OCI-LY7 (cell line): ENCODE measurements at regions not wholly inside any gene's neighbourhood (a gene's known extent, or its start where the extent isn't known, plus 50 kb on each side); places are given as distances from the start of the nearest gene placed in this dataset.

Experiments used
- BruUV-seq: library from RNA; stranded (reverse); fragments of 400-500 nt; replicated peaks from 2 replicates; lab custom pipeline; 2021; lab: Mats Ljungman, UMichigan
- CTCF ChIA-PET: fragments of 300-600 bp; sonication (Branson Sonifier 250); formaldehyde crosslinking; loops from one replicate; lab custom pipeline; 2022; ENCODE audit warnings: antibody characterized with exemption; ENCODE audit not compliant: unreplicated experiment; lab: Charles Lee
- POLR2A ChIA-PET: fragments of 300-600 bp; sonication (Branson Sonifier 250); formaldehyde crosslinking; loops from one replicate; lab custom pipeline; 2022; ENCODE audit warnings: antibody characterized with exemption; lab: Charles Lee
- DNase-seq: peaks from one replicate; pipeline ENCODE4 v3.0.0-alpha.2; 2015; ENCODE audit warnings: low spot score
- H2AFZ ChIP-seq: fragments of 200-600 bp; sonication (generic), shearing (Covaris generic); 2 replicates; pipeline ENCODE4 v1.6.1; 2014; ENCODE audit warnings: mild to moderate bottlenecking, antibody characterized with exemption, low read length, moderate library complexity
- H3K27ac ChIP-seq: fragments of 200-600 bp; sonication (generic); 2 replicates; pipeline ENCODE4 v1.5.1; 2014; ENCODE audit warnings: mixed run types, low read depth, mild to moderate bottlenecking, moderate library complexity, low read length, inconsistent platforms; ENCODE audit not compliant: poor library complexity, severe bottlenecking
- H3K36me3 ChIP-seq: fragments of 200-600 bp; sonication (generic); 2 replicates; pipeline ENCODE4 v1.6.1; 2014; ENCODE audit warnings: mild to moderate bottlenecking, antibody characterized with exemption, low read length, moderate library complexity, mixed read lengths; ENCODE audit not compliant: insufficient read depth
- H3K4me1 ChIP-seq: fragments of 200-600 bp; sonication (generic); 2 replicates; pipeline ENCODE4 v1.5.1; 2014; ENCODE audit warnings: mild to moderate bottlenecking, low read length; ENCODE audit not compliant: insufficient read depth, poor library complexity, severe bottlenecking
- H3K4me2 ChIP-seq: fragments of 200-600 bp; sonication (generic); 2 replicates; pipeline ENCODE4 v1.6.1; 2014; ENCODE audit warnings: mild to moderate bottlenecking, low read length
- H3K4me3 ChIP-seq: fragments of 200-600 bp; sonication (generic); 2 replicates; pipeline ENCODE4 v1.5.1; 2014; ENCODE audit warnings: mild to moderate bottlenecking, low read depth, low read length; ENCODE audit not compliant: poor library complexity, severe bottlenecking
- H3K79me2 ChIP-seq: fragments of 200-600 bp; sonication (generic); 2 replicates; pipeline ENCODE4 v1.6.1; 2016; ENCODE audit warnings: low read depth, mild to moderate bottlenecking, low read length, moderate library complexity, mixed read lengths; ENCODE audit not compliant: insufficient read depth
- H3K9me2 ChIP-seq: fragments of 200-600 bp; sonication (generic); 2 replicates; pipeline ENCODE4 v1.6.1; 2016; ENCODE audit warnings: mild to moderate bottlenecking, low read length, mixed read lengths; ENCODE audit not compliant: insufficient read depth
- H3K9me3 ChIP-seq: fragments of 200-600 bp; sonication (generic); 2 replicates; pipeline ENCODE4 v1.6.1; 2014; ENCODE audit warnings: mild to moderate bottlenecking, mixed run types, low read length, mixed read lengths
- H4K20me1 ChIP-seq: fragments of 200-600 bp; sonication (generic); 2 replicates; pipeline ENCODE4 v1.6.1; 2014; ENCODE audit warnings: mild to moderate bottlenecking, antibody characterized with exemption, low read length, moderate library complexity, mixed read lengths; ENCODE audit not compliant: insufficient read depth
- CTCF ChIP-seq: fragments of 200-600 bp; sonication (generic); conservative IDR thresholded peaks from 2 replicates; pipeline ENCODE4 v1.5.1; 2014; ENCODE audit warnings: mild to moderate bottlenecking, antibody characterized with exemption, low read length, moderate library complexity, mixed read lengths
- EZH2phosphoT487 ChIP-seq: fragments of 200-600 bp; sonication (generic); IDR thresholded peaks from 2 replicates; pipeline ENCODE4 v1.6.1; 2018; ENCODE audit warnings: low read depth, borderline replicate concordance, mild to moderate bottlenecking, mixed run types, antibody characterized with exemption, low read length, moderate library complexity, mixed read lengths
- intact Hi-C: fragments of 100-400 bp; cut with micrococcal nuclease; formaldehyde crosslinking; loops from one replicate; pipeline ENCODE4 v1.10.0; 2022; ENCODE audit not compliant: unreplicated experiment

GRCh38 chr4:188821500-188821899 lies 682.3 kb downstream of the TRIML1 start:
- Histone ChIP-seq H3K79me2 (no peaks in the 10 kb centered on the region), H3K4me2 (no peak overlapping the region), H4K20me1 (no peaks in the 10 kb centered on the region), H2AFZ (no peak overlapping the region), H3K4me3 (no peak overlapping the region), H3K36me3 (no peaks in the 10 kb centered on the region), H3K27ac (no peak overlapping the region), H3K9me3 (no peaks in the 10 kb centered on the region), H3K9me2 (no peaks in the 10 kb centered on the region), H3K4me1 (no peaks in the 10 kb centered on the region)
- TF ChIP-seq CTCF (no peak), EZH2phosphoT487 (no peak)
- POLR2A ChIA-PET, result no interaction called here
- no TSS peak for BruUV-seq
- intact Hi-C loops, result no loop called here
- no peak for DNase-seq
- CTCF ChIA-PET, result no interaction called here

GRCh38 chr4:188822698-188823097 lies 683.5 kb downstream of the TRIML1 start:
- no peak overlapping the region for H2AFZ ChIP-seq
- TF ChIP-seq EZH2phosphoT487 (no peak), CTCF (no peak)
- H3K27ac ChIP-seq, result no peak overlapping the region
- H3K4me3 ChIP-seq, result no peak overlapping the region
- H3K36me3 ChIP-seq, result no peaks in the 10 kb centered on the region
- ChIA-PET POLR2A (no interaction called here), CTCF (no interaction called here)
- intact Hi-C loops, result no loop called here
- no TSS peak for BruUV-seq
- H4K20me1 ChIP-seq, result no peaks in the 10 kb centered on the region
- DNase-seq, result no peak
- H3K9me2 ChIP-seq, result no peaks in the 10 kb centered on the region
- no peaks in the 10 kb centered on the region for H3K79me2 ChIP-seq
- no peaks in the 10 kb centered on the region for H3K4me1 ChIP-seq
- H3K9me3 ChIP-seq, result no peaks in the 10 kb centered on the region
- no peak overlapping the region for H3K4me2 ChIP-seq

GRCh38 chr4:188824553-188824952 lies 685.3 kb downstream of the TRIML1 start:
- H3K9me2 ChIP-seq, result no peaks in the 10 kb centered on the region
- no peak overlapping the region for H3K4me2 ChIP-seq
- H3K9me3 ChIP-seq, result no peaks in the 10 kb centered on the region
- H3K4me1 ChIP-seq, result no peaks in the 10 kb centered on the region
- no peaks in the 10 kb centered on the region for H3K36me3 ChIP-seq
- DNase-seq, result no peak
- no peak overlapping the region for H3K4me3 ChIP-seq
- TF ChIP-seq CTCF (no peak), EZH2phosphoT487 (no peak)
- H3K27ac ChIP-seq, result no peak overlapping the region
- no peaks in the 10 kb centered on the region for H4K20me1 ChIP-seq
- no peaks in the 10 kb centered on the region for H3K79me2 ChIP-seq
- ChIA-PET POLR2A (no interaction called here), CTCF (no interaction called here)
- no TSS peak for BruUV-seq
- H2AFZ ChIP-seq, result no peak overlapping the region
- intact Hi-C loops, result no loop called here
